Mucosa of stomach (tissue), 1 donor: ENCODE measurements at regions not wholly inside any gene's neighbourhood (a gene's known extent, or its start where the extent isn't known, plus 50 kb on each side); places are given as distances from the start of the nearest gene placed in this dataset.

Source experiments
- H3K27me3 ChIP-seq: one replicate; pipeline ENCODE4 v1.7.0; 2013; ENCODE audit warnings: mild to moderate bottlenecking, low read length; ENCODE audit not compliant: control insufficient read depth, insufficient read depth
- H3K36me3 ChIP-seq: one replicate; pipeline ENCODE4 v1.7.0; 2013; ENCODE audit warnings: low read length; ENCODE audit not compliant: control insufficient read depth, insufficient read depth
- H3K4me1 ChIP-seq: one replicate; pipeline ENCODE4 v1.7.0; 2013; ENCODE audit warnings: mild to moderate bottlenecking, low read length; ENCODE audit not compliant: control insufficient read depth, insufficient read depth
- H3K4me3 ChIP-seq: one replicate; pipeline ENCODE4 v1.7.0; 2013; ENCODE audit warnings: low read length
- H3K9ac ChIP-seq: one replicate; pipeline ENCODE4 v1.7.0; 2013; ENCODE audit warnings: mild to moderate bottlenecking, low read length, moderate library complexity
- H3K9me3 ChIP-seq: one replicate; pipeline ENCODE4 v1.7.0; 2013; ENCODE audit warnings: mild to moderate bottlenecking, low read length, moderate library complexity; ENCODE audit not compliant: control insufficient read depth
- donor health status: Pancreatic carcinoma.

- Histone ChIP-seq H3K4me1 (no peaks in the 10 kb centered on the region), H3K9me3 (no peaks in the 10 kb centered on the region), H3K27me3 (no peaks in the 10 kb centered on the region), H3K36me3 (no peaks in the 10 kb centered on the region), H3K4me3 (no peak overlapping the region), H3K9ac (no peak overlapping the region)
Observed at GRCh38 chr2:60400462-60401246, 152.8 kb downstream of the BCL11A start.

DNA sequence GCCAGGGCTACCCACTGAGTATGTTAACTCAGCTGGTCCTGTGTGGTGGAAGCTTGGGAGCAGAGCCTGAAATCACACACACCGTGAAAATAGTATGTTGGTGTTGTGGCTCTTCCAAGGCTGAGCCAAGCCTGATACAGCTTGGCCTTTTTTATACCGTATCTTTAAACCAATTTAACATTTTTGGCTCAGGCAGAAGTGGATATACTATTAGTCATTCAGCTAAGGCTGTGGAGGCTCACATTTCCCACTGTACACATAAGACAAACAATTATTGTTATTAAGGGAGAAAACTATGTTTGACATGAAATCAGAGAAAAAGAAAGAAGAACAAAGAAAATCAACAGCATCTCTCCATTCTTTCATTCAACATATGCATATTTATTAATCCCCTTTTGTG is 159.0 kb downstream of the BCL11A start:
- H3K36me3 ChIP-seq: no peaks in the 10 kb centered on the region

GRCh38 chr2:60391649-60392375 is 161.6 kb downstream of the BCL11A start:
- Histone ChIP-seq H3K27me3 (no peaks in the 10 kb centered on the region), H3K9ac (no peak overlapping the region), H3K4me3 (no peak overlapping the region), H3K4me1 (no peaks in the 10 kb centered on the region), H3K9me3 (no peaks in the 10 kb centered on the region), H3K36me3 (no peaks in the 10 kb centered on the region)

More for the DNA sequence above, 159.0 kb downstream of the BCL11A start:
- Histone ChIP-seq H3K4me1 (no peaks in the 10 kb centered on the region), H3K9ac (no peak overlapping the region), H3K9me3 (no peaks in the 10 kb centered on the region), H3K4me3 (no peak overlapping the region), H3K27me3 (no peaks in the 10 kb centered on the region)

DNA sequence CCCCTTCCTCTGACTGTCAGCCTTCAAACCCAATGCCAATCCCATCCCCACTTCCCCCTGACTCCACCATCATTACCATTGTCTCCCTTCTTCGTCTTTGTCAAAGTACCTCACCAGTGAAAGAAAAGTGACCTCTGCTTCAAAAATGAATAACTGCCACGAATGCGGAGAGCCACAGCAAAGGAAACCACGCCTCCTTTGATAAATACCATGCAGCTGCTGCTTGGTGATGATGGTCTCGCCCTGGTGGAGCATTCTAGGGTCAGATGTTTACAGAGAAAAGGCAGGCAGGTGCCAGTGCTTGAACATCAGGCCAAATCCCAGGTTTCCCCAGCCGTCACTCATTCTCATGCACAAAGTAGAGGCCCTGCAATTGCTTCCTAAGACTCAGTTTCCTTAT is 162.2 kb downstream of the BCL11A start:
- Histone ChIP-seq H3K27me3 (peaks cover 4% of the 10 kb centered on the region), H3K4me1 (no peaks in the 10 kb centered on the region), H3K9ac (no peak overlapping the region), H3K4me3 (no peak overlapping the region), H3K9me3 (no peaks in the 10 kb centered on the region), H3K36me3 (no peaks in the 10 kb centered on the region)

GRCh38 chr2:60386436-60386835 is 167.0 kb downstream of the BCL11A start:
- H3K36me3 ChIP-seq: no peaks in the 10 kb centered on the region

GRCh38 chr2:60385648-60386047 is 167.8 kb downstream of the BCL11A start:
- Histone ChIP-seq H3K9ac (no peak overlapping the region), H3K27me3 (peaks cover 34% of the 10 kb centered on the region), H3K4me3 (no peak overlapping the region), H3K4me1 (no peaks in the 10 kb centered on the region), H3K36me3 (no peaks in the 10 kb centered on the region), H3K9me3 (no peaks in the 10 kb centered on the region)

More at GRCh38 chr2:60386436-60386835, 167.0 kb downstream of the BCL11A start:
- no peaks in the 10 kb centered on the region for H3K9me3 ChIP-seq
- no peak overlapping the region for H3K9ac ChIP-seq
- no peaks in the 10 kb centered on the region for H3K4me1 ChIP-seq
- H3K4me3 ChIP-seq: no peak overlapping the region
- peaks cover 28% of the 10 kb centered on the region for H3K27me3 ChIP-seq

- Histone ChIP-seq H3K4me3 (no peak overlapping the region), H3K9ac (no peak overlapping the region), H3K27me3 (peaks cover 34% of the 10 kb centered on the region)
Observed at GRCh38 chr2:60383401-60384143, 169.9 kb downstream of the BCL11A start.

GRCh38 chr2:60380411-60380810 is 173.0 kb downstream of the BCL11A start:
- Histone ChIP-seq H3K4me1 (peaks cover 10% of the 10 kb centered on the region), H3K4me3 (no peak overlapping the region), H3K36me3 (no peaks in the 10 kb centered on the region), H3K9ac (no peak overlapping the region), H3K27me3 (peaks cover 31% of the 10 kb centered on the region), H3K9me3 (no peaks in the 10 kb centered on the region)

More at GRCh38 chr2:60383401-60384143, 169.9 kb downstream of the BCL11A start:
- H3K4me1 ChIP-seq: peaks cover 10% of the 10 kb centered on the region
- H3K36me3 ChIP-seq: no peaks in the 10 kb centered on the region
- H3K9me3 ChIP-seq: no peaks in the 10 kb centered on the region

DNA sequence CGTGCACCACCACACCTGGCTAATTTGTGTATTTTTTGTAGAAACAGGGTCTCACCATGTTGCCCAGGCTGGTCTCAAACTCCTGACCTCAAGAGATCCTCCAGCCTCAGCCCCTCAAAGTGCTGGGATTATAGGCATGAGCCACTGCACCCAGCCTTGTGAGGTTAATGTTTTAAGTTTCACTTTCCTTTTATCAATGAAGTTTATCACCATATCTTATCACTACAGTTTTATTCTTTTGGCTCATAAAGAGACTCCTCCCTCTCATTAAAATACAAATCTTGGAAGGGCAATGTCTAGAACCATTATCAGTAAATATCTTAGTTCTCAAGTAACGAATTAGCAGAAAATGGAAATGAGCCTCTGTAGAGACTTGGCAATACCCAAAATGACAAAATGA is 173.8 kb downstream of the BCL11A start:
- Histone ChIP-seq H3K9me3 (no peaks in the 10 kb centered on the region), H3K4me3 (no peak overlapping the region), H3K27me3 (peaks cover 35% of the 10 kb centered on the region), H3K36me3 (no peaks in the 10 kb centered on the region), H3K4me1 (peaks cover 10% of the 10 kb centered on the region), H3K9ac (no peak overlapping the region)

DNA sequence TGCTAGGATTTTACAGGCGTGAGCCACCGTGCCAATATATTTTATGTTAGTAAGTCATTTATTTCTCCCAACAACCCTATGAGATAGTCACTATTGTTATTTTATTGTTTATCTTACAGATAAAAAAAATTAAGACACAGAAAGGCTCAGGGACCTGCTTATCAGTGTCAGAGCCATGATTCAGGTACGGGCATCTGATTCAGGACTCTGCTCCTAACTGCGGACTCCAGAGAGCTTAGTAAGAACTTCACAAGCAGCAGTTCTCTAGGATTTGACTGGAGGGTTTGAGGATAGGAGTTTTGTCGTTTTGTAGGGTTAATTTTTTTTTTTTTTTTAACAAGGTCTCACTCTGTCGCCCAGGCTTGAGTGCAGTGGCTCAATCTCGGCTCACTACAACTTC is 174.2 kb downstream of the BCL11A start:
- Histone ChIP-seq H3K36me3 (no peaks in the 10 kb centered on the region), H3K27me3 (peaks cover 35% of the 10 kb centered on the region), H3K9me3 (no peaks in the 10 kb centered on the region), H3K4me3 (no peak overlapping the region), H3K4me1 (peaks cover 10% of the 10 kb centered on the region), H3K9ac (no peak overlapping the region)

DNA sequence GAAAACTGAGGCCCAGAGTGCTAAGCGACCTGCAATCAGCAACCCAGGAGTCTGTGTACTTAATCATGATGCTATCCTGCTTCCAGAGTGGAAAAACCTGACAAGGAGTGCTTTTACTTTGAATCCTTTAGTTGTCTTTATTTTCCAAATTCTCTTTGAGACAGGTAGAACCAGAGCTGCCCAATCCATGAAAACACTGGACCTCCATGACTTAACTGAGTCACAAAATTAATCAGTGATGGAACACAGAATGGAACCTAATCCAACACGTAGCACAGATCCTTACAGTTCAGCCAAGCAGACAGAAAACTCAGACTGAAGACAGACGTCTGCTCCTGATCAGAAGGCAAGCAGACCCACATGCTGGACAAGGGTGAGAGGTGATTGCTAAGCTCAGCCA is 175.6 kb downstream of the BCL11A start:
- H3K9ac ChIP-seq: no peak overlapping the region
- no peak overlapping the region for H3K4me3 ChIP-seq
- H3K27me3 ChIP-seq: peaks cover 25% of the 10 kb centered on the region
- H3K9me3 ChIP-seq: no peaks in the 10 kb centered on the region
- H3K36me3 ChIP-seq: no peaks in the 10 kb centered on the region
- H3K4me1 ChIP-seq: peaks cover 10% of the 10 kb centered on the region

DNA sequence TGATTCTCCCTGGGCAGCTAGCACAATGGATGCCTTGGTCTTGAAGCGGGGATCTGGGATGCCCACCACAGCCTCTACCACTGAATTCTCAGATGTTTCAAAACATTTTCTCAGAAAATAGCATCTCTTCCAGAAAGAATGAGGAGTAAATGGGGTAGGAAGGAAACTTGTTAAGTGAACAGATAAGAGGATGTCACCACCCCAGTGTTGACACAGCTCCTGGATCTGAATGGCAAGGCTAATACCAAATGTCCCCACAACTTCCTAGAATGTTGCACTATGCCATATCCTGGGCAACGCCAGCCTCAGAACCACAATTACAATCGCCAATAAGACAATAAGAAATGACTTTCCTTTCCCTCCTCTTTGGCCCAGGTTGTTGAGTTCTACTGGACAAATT is 177.2 kb downstream of the BCL11A start:
- Histone ChIP-seq H3K27me3 (peaks cover 9% of the 10 kb centered on the region), H3K36me3 (no peaks in the 10 kb centered on the region), H3K9me3 (no peaks in the 10 kb centered on the region), H3K4me3 (no peak overlapping the region), H3K4me1 (peaks cover 10% of the 10 kb centered on the region), H3K9ac (no peak overlapping the region)
